NCI-H2107 (cell line): ENCODE measurements at regions not wholly inside any gene's neighbourhood (a gene's known extent, or its start where the extent isn't known, plus 50 kb on each side); places are given as distances from the start of the nearest gene placed in this dataset.
"Not testable (repeated sequence)": the region's sequence is repeated elsewhere in the genome, so short reads cannot be mapped to it uniquely, and the experiment has no call there.

ENCODE experiments used
- DNase-seq: peaks from one replicate; lab custom pipeline; 2025; lab: John Stamatoyannopoulos, UW

- DNase-seq = no peak
These were observed 1230.3 kb upstream of the CRIM1 start for GRCh38 chr2:35125278-35125677.

- no peak for DNase-seq
These were observed 1239.4 kb upstream of the CRIM1 start for GRCh38 chr2:35116151-35116550.

- no peak for DNase-seq
These were observed 1240.8 kb upstream of the CRIM1 start for GRCh38 chr2:35114765-35115164.

- not testable (repeated sequence) for DNase-seq
These were observed 1243.2 kb upstream of the CRIM1 start for GRCh38 chr2:35112367-35112766.

- DNase-seq = no peak
These were observed 1251.3 kb upstream of the CRIM1 start for GRCh38 chr2:35104309-35104708.

- no peak for DNase-seq
These were observed 1256.2 kb upstream of the CRIM1 start for GRCh38 chr2:35099342-35099741.

- no peak for DNase-seq
These were observed 1273.5 kb upstream of the CRIM1 start for GRCh38 chr2:35082072-35082471.

- DNase-seq = no peak
These were observed 1274.0 kb upstream of the CRIM1 start for GRCh38 chr2:35081622-35082015.

- no peak for DNase-seq
These were observed 1274.5 kb upstream of the CRIM1 start for GRCh38 chr2:35081001-35081621.

- no peak for DNase-seq
These were observed 1275.2 kb upstream of the CRIM1 start for GRCh38 chr2:35080231-35080910.

- DNase-seq = no peak
These were observed 1288.2 kb upstream of the CRIM1 start for GRCh38 chr2:35067420-35067819.

- DNase-seq = no peak
These were observed 1291.7 kb upstream of the CRIM1 start for GRCh38 chr2:35063836-35064235.

GRCh38 chr2:35035883-35036282, 1319.7 kb upstream of the CRIM1 start:
- DNase-seq = no peak

- no peak for DNase-seq
These were observed 1321.8 kb upstream of the CRIM1 start for GRCh38 chr2:35033748-35034147.

- no peak for DNase-seq
These were observed 1332.0 kb upstream of the CRIM1 start for GRCh38 chr2:35023545-35023944.

- no peak for DNase-seq
These were observed 1355.1 kb upstream of the CRIM1 start for GRCh38 chr2:35000453-35000852.

- DNase-seq = no peak
These were observed 1356.8 kb upstream of the CRIM1 start for GRCh38 chr2:34998741-34999140.

- no peak for DNase-seq
These were observed 1357.8 kb upstream of the CRIM1 start for GRCh38 chr2:34997779-34998178.

GRCh38 chr2:34995196-34995595, 1360.4 kb upstream of the CRIM1 start:
- no peak for DNase-seq

- no peak for DNase-seq
These were observed 1363.9 kb upstream of the CRIM1 start for GRCh38 chr2:34991508-34992274.

- no peak for DNase-seq
These were observed 1370.1 kb upstream of the CRIM1 start for GRCh38 chr2:34985474-34985873.

- no peak for DNase-seq
These were observed 1374.9 kb upstream of the CRIM1 start for GRCh38 chr2:34980689-34981088.

- no peak for DNase-seq
These were observed 1376.4 kb upstream of the CRIM1 start for GRCh38 chr2:34979148-34979547.
